ENCODE measurements at regions not wholly inside any gene's neighbourhood (a gene's known extent, or its start where the extent isn't known, plus 50 kb on each side); places are given as distances from the start of the nearest gene placed in this dataset.

- Histone ChIP-seq H3K4me3 (no peak overlapping the region), H4K20me1 (replicated peaks; ENCODE audit: insufficient read depth) (no peaks in the 10 kb centered on the region), H3K4me1 (ENCODE audit: insufficient read depth) (peaks cover 4% of the 10 kb centered on the region), H3K27ac (ENCODE audit: low read depth) (no peak overlapping the region), H3K27me3 (ENCODE audit: insufficient read depth) (no peaks in the 10 kb centered on the region), H3K9me2 (ENCODE audit: insufficient read depth) (no peaks in the 10 kb centered on the region), H2AFZ (no peak overlapping the region), H3K4me2 (no peak overlapping the region), H3F3A (replicated peaks; ENCODE audit: low read depth) (no peaks in the 10 kb centered on the region), H3K36me3 (ENCODE audit: insufficient read depth) (no peaks in the 10 kb centered on the region), H3K79me2 (replicated peaks; ENCODE audit: insufficient read depth) (no peaks in the 10 kb centered on the region)
- Mint-ChIP-seq H3K4me3 (no peak overlapping the region), H3K27ac (no peak overlapping the region), H3K9me3 (no peaks in the 10 kb centered on the region), H3K27me3 (ENCODE audit: insufficient read depth, low read depth, poor library complexity) (peaks cover 1% of the 10 kb centered on the region), H3K36me3 (ENCODE audit: low read depth) (peaks cover 3% of the 10 kb centered on the region; the same call in 1 of the 3 replicates), H3K4me1 (peaks cover 1% of the 10 kb centered on the region; the same call in 2 of the 3 replicates)
- no peak for DNase-seq (ENCODE audit: low spot score)
- TF ChIP-seq ZNF331 (CRISPR knock-in tag; IDR thresholded peaks at IDR 0.05; ENCODE audit: low read depth) (no peak), EZH2 (IDR thresholded peaks at IDR 0.05; ENCODE audit: low read depth, unreplicated experiment) (no peak), EZH2phosphoT487 (IDR thresholded peaks at IDR 0.05; ENCODE audit: unreplicated experiment) (no peak), POLR2AphosphoS5 (IDR thresholded peaks at IDR 0.05; ENCODE audit: low read depth) (no peak), JUNB (IDR thresholded peaks at IDR 0.05; ENCODE audit: unreplicated experiment) (no peak)
- no peak for ATAC-seq
Observed at GRCh38 chr2:70011335-70011734, 49.9 kb upstream of the ASPRV1 start.
